HG03196 (cell line): ENCODE measurements at regions not wholly inside any gene's neighbourhood (a gene's known extent, or its start where the extent isn't known, plus 50 kb on each side); places are given as distances from the start of the nearest gene placed in this dataset.
A peak's percentile ranks its signal among the peaks of the same experiment; 100 is the strongest.
"Not testable (repeated sequence)": the region's sequence is repeated elsewhere in the genome, so short reads cannot be mapped to it uniquely, and the experiment has no call there.

Source experiments
- ATAC-seq: cut with Tn5 transposase; IDR thresholded peaks from one replicate; pipeline ENCODE4 v1.9.1; 2021; ENCODE audit not compliant: unreplicated experiment

DNA sequence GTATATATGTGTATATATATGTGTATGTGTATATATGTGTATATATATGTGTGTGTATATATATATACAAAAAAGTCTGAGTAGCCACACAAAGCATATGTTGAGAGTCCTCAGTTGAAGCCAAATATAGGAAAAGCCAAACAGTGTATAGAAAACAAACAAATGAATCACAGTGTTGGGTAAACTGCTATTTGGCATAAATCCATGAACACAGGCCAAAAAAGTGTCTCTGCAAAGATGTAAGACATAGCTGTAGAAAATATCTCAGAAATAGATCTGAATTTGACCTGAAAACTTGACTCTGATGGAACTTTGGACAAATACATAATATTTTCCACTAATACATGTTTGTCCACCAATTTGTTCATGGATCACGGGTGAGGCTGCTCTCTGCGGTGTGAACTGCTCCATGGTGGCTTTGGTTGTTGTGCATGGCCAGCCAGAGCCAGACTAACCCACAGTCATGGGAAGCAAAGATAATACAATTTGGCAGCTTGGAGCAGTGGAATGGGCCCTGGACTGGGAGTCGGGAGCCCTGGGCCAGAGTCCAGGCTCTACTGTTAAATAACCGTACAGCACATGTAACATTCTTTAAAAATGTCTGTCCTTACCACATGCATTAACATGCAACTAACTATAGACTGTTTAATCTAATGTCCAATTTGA, 76.9 kb upstream of the EED start:
- ATAC-seq, result no peak

DNA sequence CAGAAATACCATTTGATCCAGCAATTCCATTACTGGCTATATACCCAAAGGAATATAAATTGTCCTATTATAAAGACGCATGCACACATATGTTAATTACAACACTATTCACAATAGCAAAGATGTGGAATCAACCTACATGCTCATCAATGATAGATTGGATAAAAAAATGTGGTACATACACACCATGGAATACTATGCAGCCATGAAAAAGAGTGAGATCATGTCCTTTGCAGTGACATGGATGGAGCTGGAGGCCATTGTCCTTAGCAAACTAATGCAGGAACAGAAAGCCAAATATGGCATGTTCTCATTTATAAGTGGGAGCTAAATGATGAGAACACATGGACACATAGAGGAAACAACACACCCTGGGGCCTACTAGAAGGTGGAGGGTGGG, 78.3 kb upstream of the EED start:
- ATAC-seq, result not testable (repeated sequence)

DNA sequence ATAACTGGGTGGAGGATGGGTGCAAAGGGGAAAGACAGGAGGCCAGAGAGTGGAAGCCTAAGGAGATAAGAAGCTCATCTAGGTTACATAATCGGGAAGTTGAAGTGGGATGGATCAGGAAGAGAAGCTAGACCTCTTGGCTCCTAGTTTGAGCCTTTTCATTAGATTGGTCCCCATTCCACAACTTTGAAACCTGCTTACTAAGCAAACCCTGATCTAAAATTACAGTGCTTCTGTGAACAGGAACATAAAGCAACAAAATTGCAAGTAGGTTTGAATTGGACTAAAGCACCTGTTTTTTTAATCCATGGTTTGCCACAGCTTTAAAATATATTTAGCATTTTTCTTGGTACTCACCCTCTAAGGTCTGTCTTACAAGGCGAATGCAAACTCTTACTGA, 80.4 kb upstream of the EED start:
- no peak for ATAC-seq

- not testable (repeated sequence) for ATAC-seq
These were observed 81.2 kb upstream of the EED start for GRCh38 chr11:86163221-86163876.

- no peak for ATAC-seq
These were observed 82.3 kb upstream of the EED start for GRCh38 chr11:86162239-86162638.

DNA sequence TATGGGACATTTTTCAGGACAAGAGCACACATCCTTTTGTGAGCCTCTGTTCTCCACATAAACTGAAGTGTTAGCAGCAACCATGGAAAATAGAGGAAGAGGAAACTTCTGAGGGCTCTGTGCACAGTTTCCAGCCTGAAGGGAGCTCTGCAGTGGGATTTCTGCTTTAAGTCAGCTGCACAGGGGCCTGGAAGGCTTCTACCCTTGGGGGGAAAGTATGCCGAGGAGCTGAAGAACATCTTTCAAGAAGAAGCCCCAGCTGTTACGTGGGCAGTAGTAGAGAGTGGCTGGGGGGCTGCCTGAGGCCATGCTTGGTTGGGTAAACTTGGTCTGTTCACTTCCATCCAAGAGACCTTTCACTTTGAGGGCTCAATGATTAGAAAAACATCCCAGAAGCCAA, 82.7 kb upstream of the EED start:
- ATAC-seq, result no peak

DNA sequence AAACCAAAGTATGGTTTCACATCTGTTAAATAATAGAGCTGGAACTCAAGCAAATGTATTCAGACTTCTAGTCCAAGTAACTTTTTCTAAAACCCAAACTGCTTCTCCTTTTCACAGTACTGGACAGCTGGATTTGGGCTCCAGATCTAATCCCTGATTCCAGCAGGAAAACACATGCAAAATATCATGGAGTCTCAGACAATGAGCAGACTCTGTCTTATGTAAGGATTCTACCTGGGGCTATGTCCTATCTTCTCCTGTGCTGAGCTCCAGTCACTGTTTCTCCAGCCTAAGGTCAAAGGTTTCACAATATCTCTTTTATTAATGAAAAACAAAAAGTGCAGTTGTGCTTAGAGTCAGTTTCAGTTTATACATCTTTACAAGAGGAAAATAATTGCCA, 83.2 kb upstream of the EED start:
- ATAC-seq, result no peak

DNA sequence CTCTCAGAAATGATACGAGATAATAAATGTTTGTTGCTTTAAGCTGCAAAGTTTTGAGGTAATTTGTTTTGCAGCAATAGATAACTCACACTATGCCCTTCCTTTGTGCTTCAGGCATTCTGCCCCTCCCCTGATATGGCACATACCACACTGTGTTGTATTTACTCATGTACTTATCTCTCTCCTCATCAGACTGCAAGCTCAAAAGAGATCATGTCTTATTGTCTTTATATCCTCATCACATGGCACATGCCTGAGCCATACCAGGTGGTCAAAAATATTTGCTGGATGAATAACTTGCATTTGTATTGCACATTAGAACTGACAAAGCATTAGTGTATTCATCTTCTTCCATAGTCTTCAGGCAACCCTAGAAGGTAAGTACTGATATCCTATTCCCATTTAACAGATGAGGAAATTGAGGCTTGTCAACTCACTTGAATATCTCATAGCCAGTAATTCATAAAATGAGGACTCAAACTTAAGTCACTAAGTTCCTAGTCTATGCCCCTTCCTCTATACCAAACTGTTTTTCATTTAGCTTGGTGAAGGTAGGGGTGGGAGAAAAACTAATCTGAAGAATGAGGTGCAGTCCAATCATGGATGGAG, 83.9 kb upstream of the EED start:
- ATAC-seq, result no peak

DNA sequence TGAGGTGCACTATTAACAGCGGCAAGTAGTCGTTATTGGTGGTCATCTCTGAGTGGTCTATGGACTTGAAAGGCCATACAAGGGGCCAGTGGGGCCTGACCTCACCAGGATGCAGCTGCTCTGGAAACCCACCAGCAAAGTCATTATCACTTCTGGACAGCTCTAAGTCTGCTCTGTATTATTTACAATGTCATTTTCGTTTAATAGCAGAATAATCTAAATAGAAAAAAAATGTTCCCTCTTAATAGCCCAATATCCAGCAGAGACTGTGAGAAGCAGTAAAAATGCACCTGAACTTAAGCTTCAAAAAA, 85.0 kb upstream of the EED start:
- ATAC-seq, result no peak

DNA sequence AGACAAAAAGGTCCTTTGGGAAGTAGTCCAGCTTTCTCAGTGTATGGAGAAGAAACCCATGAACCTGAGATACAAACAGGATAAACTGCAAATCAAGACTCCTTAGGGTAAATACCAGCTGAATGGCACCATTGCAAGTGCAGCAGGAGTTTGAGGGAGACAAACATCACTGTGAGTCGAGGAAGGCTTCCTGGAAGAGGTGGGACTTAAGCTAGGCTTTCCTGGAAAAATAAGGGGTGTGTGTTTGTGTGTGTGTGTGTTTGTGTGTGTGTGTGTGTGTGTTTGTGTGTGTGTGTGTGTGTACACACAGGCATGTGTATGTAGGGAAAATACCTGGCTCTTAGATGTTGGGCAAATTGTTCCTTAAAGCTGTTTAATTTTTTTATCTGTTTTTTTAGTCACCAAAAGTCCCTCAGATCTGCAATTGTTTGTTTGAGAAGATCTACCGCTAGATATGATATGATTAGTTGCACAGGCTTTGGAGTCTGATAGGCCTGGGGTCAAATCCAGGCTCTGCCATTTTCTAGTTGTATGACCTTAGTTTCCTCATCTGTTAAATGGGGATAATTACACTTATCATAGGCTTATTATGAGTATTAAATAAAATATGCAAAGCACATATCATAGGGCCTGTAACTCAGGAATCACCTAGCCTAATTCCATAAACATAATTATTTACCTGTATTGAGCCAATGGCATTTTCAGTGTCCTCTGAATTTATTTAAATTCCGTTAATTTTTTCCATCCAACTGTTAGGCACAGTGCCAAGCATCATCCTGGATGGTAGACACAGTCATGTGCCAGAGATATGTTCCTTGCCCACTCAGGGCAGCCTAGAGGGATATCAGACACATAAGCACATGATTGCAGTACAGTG, 85.6 kb upstream of the EED start:
- no peak for ATAC-seq

GRCh38 chr11:86157797-86158378, 86.7 kb upstream of the EED start:
- no peak for ATAC-seq

GRCh38 chr11:86156397-86156955, 87.6 kb upstream of the PICALM start:
- no peak for ATAC-seq

DNA sequence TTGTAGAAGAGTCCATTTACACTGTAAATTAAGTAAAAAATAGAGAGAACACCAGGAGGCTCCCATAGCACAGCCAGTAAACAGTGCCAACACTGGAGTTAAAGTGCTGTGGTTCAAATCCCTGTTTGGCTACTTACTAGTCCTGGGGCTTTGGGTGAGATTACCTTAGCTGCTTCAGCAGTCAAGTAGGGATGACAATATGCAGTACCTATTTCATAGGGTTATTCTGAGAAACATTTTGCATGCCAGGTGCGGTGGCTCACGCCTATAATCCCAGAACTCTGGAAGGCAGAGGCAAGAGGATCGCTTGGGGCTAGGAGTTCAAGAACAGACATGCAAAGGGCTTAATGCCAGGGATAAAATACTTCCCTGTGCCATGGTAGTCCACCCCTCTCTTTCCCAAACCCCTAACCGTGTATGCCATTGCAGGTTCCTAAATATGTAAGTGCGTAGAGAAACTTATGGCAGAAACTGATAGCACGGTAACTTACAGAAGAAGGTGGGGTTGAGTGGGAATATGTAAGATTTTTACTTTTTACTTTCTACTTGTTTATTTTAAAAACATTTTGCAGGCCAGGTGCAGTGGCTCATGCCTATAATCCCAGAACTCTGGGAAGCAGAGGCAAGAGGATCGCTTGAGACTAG, 86.4 kb upstream of the PICALM start:
- no peak for ATAC-seq

DNA sequence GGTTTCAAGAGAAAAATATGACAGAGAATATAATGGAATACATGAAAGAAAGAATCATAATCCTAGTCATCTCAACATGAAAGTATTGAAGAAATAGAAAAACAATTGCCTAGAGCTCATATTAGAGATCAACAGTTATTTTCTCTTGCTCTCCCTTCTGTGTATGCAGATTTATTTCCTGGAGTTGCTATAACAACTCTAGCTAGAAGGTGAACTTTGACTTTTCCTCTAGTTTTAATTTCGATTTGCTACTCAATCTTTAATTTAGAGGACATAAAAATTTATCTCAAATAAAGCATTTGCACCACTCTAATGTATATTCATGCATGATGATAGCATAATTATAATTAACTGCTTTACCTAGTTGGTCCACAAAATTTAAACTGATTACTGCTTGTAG, 84.6 kb upstream of the PICALM start:
- ATAC-seq, result no peak

DNA sequence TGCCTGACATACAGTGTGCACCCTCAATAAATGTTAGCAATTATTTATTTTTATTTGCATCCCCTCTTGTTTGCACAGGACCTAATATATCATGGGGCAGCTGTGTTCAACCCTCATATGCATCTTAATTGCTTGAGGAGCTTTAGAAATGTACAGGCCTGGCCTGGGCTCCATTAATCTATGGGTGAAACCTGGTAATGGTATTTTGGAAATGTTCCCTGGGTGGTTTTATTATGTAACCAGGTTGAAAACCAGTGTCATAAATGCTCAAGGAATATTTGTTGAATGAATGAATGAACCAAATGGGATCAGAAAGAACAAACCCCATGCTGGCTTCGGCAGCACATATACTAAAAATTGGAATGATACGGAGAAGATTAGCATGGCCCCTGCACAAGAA, 84.0 kb upstream of the PICALM start:
- ATAC-seq, result no peak

GRCh38 chr11:86152006-86152862, 83.3 kb upstream of the PICALM start:
- peak; percentile 34 for ATAC-seq

DNA sequence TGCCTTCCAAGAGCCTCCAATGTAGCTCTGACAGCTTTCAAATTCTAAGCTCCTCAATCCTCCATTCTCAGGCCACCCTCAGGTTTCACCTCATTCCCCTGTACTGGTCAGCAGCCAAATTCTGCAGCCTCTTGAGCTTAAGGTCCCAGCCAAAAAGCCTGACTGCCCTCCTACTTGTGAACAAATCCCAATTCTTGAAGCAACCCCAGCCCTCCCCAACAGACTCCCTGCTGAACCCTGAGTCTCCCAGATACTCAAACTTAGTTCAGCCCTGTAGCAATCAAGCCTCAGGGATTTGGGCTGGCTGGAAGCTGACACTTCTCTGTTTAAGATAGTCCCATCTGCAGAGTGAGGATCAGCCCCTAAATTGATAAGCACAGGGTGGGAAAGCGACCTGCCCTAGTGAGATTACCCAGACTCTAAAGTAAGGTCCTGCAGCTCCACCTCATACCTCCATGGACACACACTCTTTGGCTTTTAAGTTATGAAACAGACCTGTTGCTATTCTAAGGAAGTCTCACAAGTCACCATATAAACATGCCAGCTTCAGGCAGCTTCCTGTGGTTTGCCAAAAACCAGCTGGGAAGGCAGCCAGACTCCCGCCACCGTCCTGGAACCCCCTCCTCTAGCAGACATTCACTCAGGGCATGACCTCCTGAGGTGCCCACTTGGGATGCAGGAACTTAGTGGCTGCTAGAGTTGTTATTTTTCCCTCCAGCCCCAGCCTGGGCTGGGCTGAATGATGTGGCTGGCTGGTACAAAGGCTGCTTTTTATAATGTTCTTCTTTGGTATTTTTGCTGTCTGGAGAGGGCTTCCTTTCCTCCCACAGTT, 82.5 kb upstream of the PICALM start:
- peak; percentile 55 for ATAC-seq

DNA sequence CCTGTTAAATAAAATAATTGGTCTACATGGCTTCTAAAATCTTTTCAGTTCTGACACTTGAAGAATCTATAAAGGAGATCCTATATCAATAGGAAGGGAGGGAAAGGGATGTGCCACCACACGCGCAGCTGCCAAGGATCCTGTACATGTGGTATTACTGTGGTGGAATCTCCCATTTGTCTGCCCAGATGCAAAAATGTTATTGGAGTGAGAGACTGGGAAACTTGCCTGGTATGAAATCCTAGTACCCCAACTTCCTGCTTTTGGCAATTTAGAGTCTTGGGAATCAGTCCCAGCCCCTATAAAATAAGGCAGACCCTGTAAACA, 81.9 kb upstream of the PICALM start:
- ATAC-seq, result no peak

DNA sequence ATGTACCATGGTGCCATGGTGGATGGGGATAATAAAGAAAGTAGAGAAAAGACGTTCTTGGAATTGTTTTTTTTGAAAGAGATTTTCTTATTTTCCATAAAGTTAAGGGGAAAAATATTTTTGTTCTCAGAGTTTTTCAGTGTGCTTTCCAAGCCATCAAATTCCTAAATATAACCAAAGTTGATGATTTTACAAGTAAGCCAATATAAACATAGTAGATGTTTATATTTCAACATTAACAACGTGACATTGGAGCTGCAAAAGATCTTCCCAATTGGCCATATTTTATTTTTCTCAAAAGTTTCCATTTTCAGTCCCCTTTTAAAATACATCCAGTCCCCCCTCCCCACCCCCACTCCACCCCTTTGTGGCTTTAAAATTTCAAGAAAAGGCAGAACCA, 80.9 kb upstream of the PICALM start:
- no peak for ATAC-seq
